SK-N-SH (cell line): ENCODE measurements at regions not wholly inside any gene's neighbourhood (a gene's known extent, or its start where the extent isn't known, plus 50 kb on each side); places are given as distances from the start of the nearest gene placed in this dataset.

Source experiments
- CTCF ChIA-PET: fragments of 300-600, 350-600 bp; formaldehyde crosslinking; extraction: SDS; loops from one replicate; lab custom pipeline; 2021; lab: Yijun Ruan, JAX
- POLR2A ChIA-PET: fragments of 350-600 bp; sonication (Branson Sonifier 250); formaldehyde crosslinking; extraction: SDS; loops from one replicate; lab custom pipeline; 2020; ENCODE audit warnings: antibody characterized with exemption, inconsistent platforms; lab: Yijun Ruan, JAX
- DNase-seq: peaks from one replicate; pipeline ENCODE4 v3.0.0; 2012
- H2AFZ ChIP-seq: fragments of 200-600 bp; sonication (generic); 2 replicates; pipeline ENCODE4 v1.8.1; 2016; ENCODE audit warnings: antibody characterized with exemption, mild to moderate bottlenecking, low read depth
- H3F3A ChIP-seq: fragments of 200-600 bp; sonication (generic); replicated peaks from 2 replicates; pipeline ENCODE3; 2016; ENCODE audit warnings: antibody characterized with exemption, mild to moderate bottlenecking; ENCODE audit not compliant: insufficient read depth
- H3K27ac ChIP-seq, 2 experiments: fragments of 200-500 bp in 1 of 2; fragments of 200-600 bp in 1 of 2; sonication (Bioruptor generic) in 1 of 2; sonication (generic), shearing (Covaris generic) in 1 of 2; 2 replicates each; pipeline versions ENCODE4 v1.5.1 to v1.6.1; 2014 to 2016; ENCODE audit warnings: low read depth in 2 of 2, inconsistent platforms in 1 of 2, low read length in 1 of 2, mild to moderate bottlenecking in 1 of 2, mixed read lengths in 1 of 2
- H3K27me3 ChIP-seq: fragments of 200-600 bp; sonication (generic), shearing (Covaris generic); 2 replicates; pipeline ENCODE4 v1.6.1; 2016; ENCODE audit warnings: mixed run types; ENCODE audit not compliant: insufficient read depth
- H3K36me3 ChIP-seq, 2 experiments: fragments of 200-500 bp in 1 of 2; fragments of 200-600 bp in 1 of 2; sonication (Bioruptor generic) in 1 of 2; sonication (generic) in 1 of 2; replicated peaks in 1 of 2; 2 replicates each; pipeline versions ENCODE3 to v1.5.1; 2014 to 2016; ENCODE audit warnings: low read length in 1 of 2, mild to moderate bottlenecking in 1 of 2; ENCODE audit not compliant: insufficient read depth in 2 of 2, control insufficient read depth in 1 of 2
- H3K4me1 ChIP-seq, 2 experiments: fragments of 200-500 bp in 1 of 2; fragments of 200-600 bp in 1 of 2; sonication (Bioruptor generic) in 1 of 2; sonication (generic), shearing (Covaris generic) in 1 of 2; 2 replicates each; pipeline versions ENCODE4 v1.5.1 to v1.6.1; 2014 to 2016; ENCODE audit warnings: low read depth in 1 of 2, low read length in 1 of 2, mixed run types in 1 of 2; ENCODE audit not compliant: insufficient read depth in 2 of 2, control insufficient read depth in 1 of 2
- H3K4me2 ChIP-seq: fragments of 200-600 bp; sonication (generic), shearing (Covaris generic); 2 replicates; pipeline ENCODE4 v1.6.1; 2017; ENCODE audit warnings: mixed run types
- H3K4me3 ChIP-seq, 2 experiments: fragments of 200-500 bp in 1 of 2; fragments of 200-600 bp in 1 of 2; sonication (Bioruptor generic) in 1 of 2; sonication (generic), shearing (Covaris generic) in 1 of 2; 2 replicates each; pipeline versions ENCODE4 v1.5.1 to v1.8.1; 2014 to 2016; ENCODE audit warnings: low read depth in 2 of 2, inconsistent platforms in 1 of 2, low read length in 1 of 2, mild to moderate bottlenecking in 1 of 2, mixed read lengths in 1 of 2, moderate library complexity in 1 of 2
- H3K79me2 ChIP-seq: fragments of 200-600 bp; sonication (generic); 2 replicates; pipeline ENCODE4 v1.8.1; 2017; ENCODE audit warnings: mild to moderate bottlenecking; ENCODE audit not compliant: insufficient read depth
- H3K9ac ChIP-seq: fragments of 200-600 bp; sonication (generic); 2 replicates; pipeline ENCODE4 v1.6.1; 2017; ENCODE audit warnings: mixed run types
- H3K9me2 ChIP-seq: fragments of 200-600 bp; sonication (generic); 2 replicates; pipeline ENCODE4 v1.6.1; 2017; ENCODE audit warnings: mixed run types
- H3K9me3 ChIP-seq: fragments of 200-600 bp; sonication (generic); 2 replicates; pipeline ENCODE4 v1.6.1; 2017; ENCODE audit warnings: mixed run types, mild to moderate bottlenecking, moderate library complexity
- H4K20me1 ChIP-seq: fragments of 200-600 bp; sonication (generic); 2 replicates; pipeline ENCODE4 v1.6.1; 2017; ENCODE audit warnings: mild to moderate bottlenecking, mixed run types; ENCODE audit not compliant: insufficient read depth
- ELF1 ChIP-seq: IDR thresholded peaks from 2 replicates; pipeline ENCODE4 v1.4.0; 2012
- EP300 ChIP-seq, 2 experiments: IDR thresholded peaks; 2 replicates each; pipeline versions ENCODE4 v1.4.0 to v1.6.1; 2012; ENCODE audit warnings: borderline replicate concordance in 1 of 2, low read depth in 1 of 2, low read length in 1 of 2
- FOSL2 ChIP-seq: IDR thresholded peaks from 2 replicates; pipeline ENCODE4 v1.4.0; 2012; ENCODE audit warnings: low read depth, mild to moderate bottlenecking, moderate library complexity, borderline replicate concordance
- FOXJ3 ChIP-seq: sonication (generic); formaldehyde crosslinking; IDR thresholded peaks from 2 replicates; pipeline ENCODE4 v1.5.1; 2020; ENCODE audit warnings: mild to moderate bottlenecking, missing genetic modification reagents
- GABPA ChIP-seq: IDR thresholded peaks from 2 replicates; pipeline ENCODE4 v1.4.0; 2012; ENCODE audit warnings: low read depth, mild to moderate bottlenecking
- GATA2 ChIP-seq: sonication (generic); formaldehyde crosslinking; IDR thresholded peaks from 2 replicates; pipeline ENCODE4 v1.5.0; 2020; ENCODE audit warnings: mild to moderate bottlenecking, missing genetic modification reagents
- MEF2A ChIP-seq: IDR thresholded peaks from 2 replicates; pipeline ENCODE4 v1.4.0; 2012; ENCODE audit warnings: low read depth, borderline replicate concordance
- NFIC ChIP-seq: IDR thresholded peaks from 2 replicates; pipeline ENCODE4 v1.4.0; 2012; ENCODE audit warnings: borderline replicate concordance
- POLR2AphosphoS5 ChIP-seq: IDR thresholded peaks from 2 replicates; pipeline ENCODE4 v1.6.1; 2012; ENCODE audit warnings: low read depth, low read length
- RAD21 ChIP-seq: IDR thresholded peaks from 2 replicates; pipeline ENCODE4 v1.6.1; 2012; ENCODE audit warnings: mild to moderate bottlenecking, low read length
- SMC3 ChIP-seq: IDR thresholded peaks from 2 replicates; pipeline ENCODE4 v1.6.1; 2012; ENCODE audit warnings: low read depth, low read length, improper control_type of control experiment
- TAF1 ChIP-seq: IDR thresholded peaks from 2 replicates; pipeline ENCODE4 v1.6.1; 2012; ENCODE audit warnings: low read depth, mild to moderate bottlenecking, low read length, moderate library complexity, borderline replicate concordance
- TCF12 ChIP-seq: IDR thresholded peaks from 2 replicates; pipeline ENCODE4 v1.4.0; 2012
- TEAD4 ChIP-seq: IDR thresholded peaks from 2 replicates; pipeline ENCODE4 v1.4.0; 2012; ENCODE audit warnings: mild to moderate bottlenecking, borderline replicate concordance; ENCODE audit not compliant: insufficient read depth
- YY1 ChIP-seq: IDR thresholded peaks from 2 replicates; pipeline ENCODE4 v1.4.0; 2012; ENCODE audit warnings: low read depth, mild to moderate bottlenecking
- WGBS: methylation state at CpG from one replicate; pipeline ENCODE4 v1.1.6; 2017; ENCODE audit warnings: low lambda C conversion rate; 5-methylcytosine and 5-hydroxymethylcytosine counted together
- TF ChIP-seq, protein P1 (sequence below): IDR thresholded peaks from 2 replicates; pipeline ENCODE4 v1.4.0; 2012; ENCODE audit warnings: low read depth, borderline replicate concordance
- TF ChIP-seq, protein P2 (sequence below): fragments of 150-350 bp; IDR thresholded peaks from 2 replicates; pipeline ENCODE4 v1.6.1; 2017; ENCODE audit warnings: antibody characterized with exemption, low read length, low read depth, borderline replicate concordance
- TF ChIP-seq, protein P3 (sequence below): IDR thresholded peaks from 2 replicates; pipeline ENCODE4; 2012
- TF ChIP-seq, protein P4 (sequence below): IDR thresholded peaks from 2 replicates; pipeline ENCODE4 v1.4.0; 2012; ENCODE audit warnings: low read depth
- TF ChIP-seq, protein P5 (sequence below): IDR thresholded peaks from 2 replicates; pipeline ENCODE4 v1.4.0; 2012; ENCODE audit warnings: low read depth, borderline replicate concordance

DNA sequence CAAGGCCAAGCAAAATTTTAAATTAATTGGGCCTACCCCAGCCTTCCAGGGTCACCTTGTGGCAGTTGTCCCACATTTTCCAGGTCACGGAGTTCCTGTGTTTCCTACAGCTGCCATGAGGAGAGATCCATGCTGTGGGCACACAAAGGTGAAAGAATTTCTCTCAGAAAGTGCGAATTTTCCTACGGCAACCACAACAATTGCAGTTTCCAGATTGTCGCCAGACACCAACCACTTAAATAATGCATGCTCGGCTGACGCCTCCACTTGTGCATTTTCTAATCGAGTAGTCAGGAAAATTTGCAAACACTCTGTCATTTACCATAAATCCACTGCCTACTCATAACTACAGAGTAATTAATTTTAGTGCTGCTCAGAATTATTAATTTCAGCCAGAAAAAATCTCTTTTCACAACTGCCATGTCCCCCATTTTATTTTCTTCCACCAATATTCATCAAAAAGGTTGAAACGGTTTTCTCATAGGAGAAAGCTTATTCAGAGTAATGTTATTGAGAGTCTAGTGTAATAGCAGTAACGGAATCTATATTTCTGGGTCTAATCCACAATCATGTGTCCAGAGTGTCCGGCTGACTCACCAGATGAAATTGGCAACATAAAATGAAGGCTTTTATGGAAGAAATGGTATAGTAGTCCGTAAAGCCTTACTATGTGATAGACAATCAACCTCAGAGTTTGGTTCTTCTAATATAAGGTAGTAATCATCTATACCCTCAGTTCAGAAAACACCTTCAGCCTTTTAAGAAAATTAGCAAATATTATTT, 389.8 kb downstream of the NR2F1-AS1 start:
- Histone ChIP-seq H3K9me2 (no peaks in the 10 kb centered on the region), H3K36me3 (no peaks in the 10 kb centered on the region), H3K79me2 (no peaks in the 10 kb centered on the region), H3K4me3 (no peak overlapping the region), H4K20me1 (no peaks in the 10 kb centered on the region), H3K4me1 (peaks cover 6 to 21% of the 10 kb centered on the region in 2 experiments; a peak in 3 of 4 replicates), H3K9ac (no peak overlapping the region), H3K9me3 (no peaks in the 10 kb centered on the region), H3K4me2 (no peak overlapping the region), H3K27ac (peak overlapping the region; percentile 44 to 60; a peak in 2 of 4 replicates), H3F3A (peaks cover 28% of the 10 kb centered on the region), H3K27me3 (no peaks in the 10 kb centered on the region), H2AFZ (no peak overlapping the region)
- TF ChIP-seq FOSL2 (no peak), TCF12 (no peak), ELF1 (no peak), POLR2AphosphoS5 (no peak), EP300 (IDR thresholded peaks at IDR 0.05; ENCODE audit: borderline replicate concordance in 1 of 2, low read depth in 1 of 2, low read length in 1 of 2) (no peak)
- TF ChIP-seq, protein P1, sequence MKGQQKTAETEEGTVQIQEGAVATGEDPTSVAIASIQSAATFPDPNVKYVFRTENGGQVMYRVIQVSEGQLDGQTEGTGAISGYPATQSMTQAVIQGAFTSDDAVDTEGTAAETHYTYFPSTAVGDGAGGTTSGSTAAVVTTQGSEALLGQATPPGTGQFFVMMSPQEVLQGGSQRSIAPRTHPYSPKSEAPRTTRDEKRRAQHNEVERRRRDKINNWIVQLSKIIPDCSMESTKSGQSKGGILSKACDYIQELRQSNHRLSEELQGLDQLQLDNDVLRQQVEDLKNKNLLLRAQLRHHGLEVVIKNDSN, result no peak
- TF ChIP-seq, protein P2, sequence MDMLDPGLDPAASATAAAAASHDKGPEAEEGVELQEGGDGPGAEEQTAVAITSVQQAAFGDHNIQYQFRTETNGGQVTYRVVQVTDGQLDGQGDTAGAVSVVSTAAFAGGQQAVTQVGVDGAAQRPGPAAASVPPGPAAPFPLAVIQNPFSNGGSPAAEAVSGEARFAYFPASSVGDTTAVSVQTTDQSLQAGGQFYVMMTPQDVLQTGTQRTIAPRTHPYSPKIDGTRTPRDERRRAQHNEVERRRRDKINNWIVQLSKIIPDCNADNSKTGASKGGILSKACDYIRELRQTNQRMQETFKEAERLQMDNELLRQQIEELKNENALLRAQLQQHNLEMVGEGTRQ, result no peak
- ChIA-PET CTCF (interaction anchor here (1.2 kb wide), 1 partner anchor 15 kb away, joined by 4 read pairs; no protein-coding TSS in a partner anchor), POLR2A (no interaction called here)
- DNase-seq, result no peak
- 91% methylated on average over 11 of the region's 11 CpGs for WGBS

DNA sequence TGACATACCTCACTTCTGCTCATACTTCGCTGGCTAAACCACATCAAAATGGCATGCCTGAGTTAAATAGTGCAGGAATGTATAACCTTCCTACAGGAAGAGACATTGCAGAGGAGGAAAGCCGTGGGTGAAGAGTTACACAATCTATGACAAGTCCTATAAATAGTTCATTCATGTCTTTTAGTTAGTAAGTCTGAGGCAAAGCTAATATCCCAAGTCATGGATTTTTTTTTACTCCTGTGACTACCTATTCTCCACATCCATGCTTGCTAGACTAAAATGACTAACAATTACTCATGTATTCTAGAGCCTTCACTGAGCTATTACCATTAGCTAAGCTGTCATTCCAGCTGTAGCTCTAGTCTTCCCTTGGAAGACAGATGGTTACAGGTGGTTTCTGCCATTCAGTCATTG, 391.3 kb downstream of the NR2F1-AS1 start:
- Histone ChIP-seq H3K9me2 (no peaks in the 10 kb centered on the region), H3K9ac (no peak overlapping the region), H3K4me3 (no peak overlapping the region), H3K79me2 (no peaks in the 10 kb centered on the region), H3K36me3 (no peaks in the 10 kb centered on the region), H3K4me1 (peaks cover 6 to 21% of the 10 kb centered on the region in 2 experiments; a peak in 3 of 4 replicates), H3K27me3 (no peaks in the 10 kb centered on the region), H4K20me1 (no peaks in the 10 kb centered on the region), H3K9me3 (no peaks in the 10 kb centered on the region), H3K27ac (peak overlapping the region; percentile 65 to 67), H3K4me2 (0 out of 2 replicates have a peak overlapping the region, but pooled peaks have one; percentile 5), H3F3A (peaks cover 36% of the 10 kb centered on the region), H2AFZ (no peak overlapping the region)
- POLR2A ChIA-PET, result no interaction called here
- CTCF ChIA-PET, result no interaction called here
- no peak for DNase-seq
- 20% methylated on average over 2 of the region's 2 CpGs for WGBS
- TF ChIP-seq GABPA (no peak), ELF1 (no peak), POLR2AphosphoS5 (peak; percentile 64; the same call in 1 of the 2 replicates), FOXJ3 (CRISPR knock-in tag) (no peak), RAD21 (no peak), YY1 (peak; percentile 16; the same call in 1 of the 2 replicates), GATA2 (no peak), TEAD4 (peak; percentile 77; the same call in 1 of the 2 replicates), TCF12 (peak; percentile 84), TAF1 (no peak), NFIC (peak; percentile 23; the same call in 1 of the 2 replicates), FOSL2 (peak; percentile 84), SMC3 (no peak), MEF2A (peak; percentile 95)
- TF ChIP-seq, protein P3, sequence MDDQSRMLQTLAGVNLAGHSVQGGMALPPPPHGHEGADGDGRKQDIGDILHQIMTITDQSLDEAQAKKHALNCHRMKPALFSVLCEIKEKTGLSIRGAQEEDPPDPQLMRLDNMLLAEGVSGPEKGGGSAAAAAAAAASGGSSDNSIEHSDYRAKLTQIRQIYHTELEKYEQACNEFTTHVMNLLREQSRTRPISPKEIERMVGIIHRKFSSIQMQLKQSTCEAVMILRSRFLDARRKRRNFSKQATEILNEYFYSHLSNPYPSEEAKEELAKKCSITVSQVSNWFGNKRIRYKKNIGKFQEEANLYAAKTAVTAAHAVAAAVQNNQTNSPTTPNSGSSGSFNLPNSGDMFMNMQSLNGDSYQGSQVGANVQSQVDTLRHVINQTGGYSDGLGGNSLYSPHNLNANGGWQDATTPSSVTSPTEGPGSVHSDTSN, result peak; percentile 92
- TF ChIP-seq, protein P2, result no peak
- TF ChIP-seq, protein P4, sequence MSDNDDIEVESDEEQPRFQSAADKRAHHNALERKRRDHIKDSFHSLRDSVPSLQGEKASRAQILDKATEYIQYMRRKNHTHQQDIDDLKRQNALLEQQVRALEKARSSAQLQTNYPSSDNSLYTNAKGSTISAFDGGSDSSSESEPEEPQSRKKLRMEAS, result peak; percentile 29; the same call in 1 of the 2 replicates
- TF ChIP-seq, protein P5, sequence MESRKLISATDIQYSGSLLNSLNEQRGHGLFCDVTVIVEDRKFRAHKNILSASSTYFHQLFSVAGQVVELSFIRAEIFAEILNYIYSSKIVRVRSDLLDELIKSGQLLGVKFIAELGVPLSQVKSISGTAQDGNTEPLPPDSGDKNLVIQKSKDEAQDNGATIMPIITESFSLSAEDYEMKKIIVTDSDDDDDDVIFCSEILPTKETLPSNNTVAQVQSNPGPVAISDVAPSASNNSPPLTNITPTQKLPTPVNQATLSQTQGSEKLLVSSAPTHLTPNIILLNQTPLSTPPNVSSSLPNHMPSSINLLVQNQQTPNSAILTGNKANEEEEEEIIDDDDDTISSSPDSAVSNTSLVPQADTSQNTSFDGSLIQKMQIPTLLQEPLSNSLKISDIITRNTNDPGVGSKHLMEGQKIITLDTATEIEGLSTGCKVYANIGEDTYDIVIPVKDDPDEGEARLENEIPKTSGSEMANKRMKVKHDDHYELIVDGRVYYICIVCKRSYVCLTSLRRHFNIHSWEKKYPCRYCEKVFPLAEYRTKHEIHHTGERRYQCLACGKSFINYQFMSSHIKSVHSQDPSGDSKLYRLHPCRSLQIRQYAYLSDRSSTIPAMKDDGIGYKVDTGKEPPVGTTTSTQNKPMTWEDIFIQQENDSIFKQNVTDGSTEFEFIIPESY, result 0 out of 2 replicates have a peak, but pooled peaks have one; percentile 44
